ENCODE measurements at regions not wholly inside any gene's neighbourhood (a gene's known extent, or its start where the extent isn't known, plus 50 kb on each side); places are given as distances from the start of the nearest gene placed in this dataset.

DNA sequence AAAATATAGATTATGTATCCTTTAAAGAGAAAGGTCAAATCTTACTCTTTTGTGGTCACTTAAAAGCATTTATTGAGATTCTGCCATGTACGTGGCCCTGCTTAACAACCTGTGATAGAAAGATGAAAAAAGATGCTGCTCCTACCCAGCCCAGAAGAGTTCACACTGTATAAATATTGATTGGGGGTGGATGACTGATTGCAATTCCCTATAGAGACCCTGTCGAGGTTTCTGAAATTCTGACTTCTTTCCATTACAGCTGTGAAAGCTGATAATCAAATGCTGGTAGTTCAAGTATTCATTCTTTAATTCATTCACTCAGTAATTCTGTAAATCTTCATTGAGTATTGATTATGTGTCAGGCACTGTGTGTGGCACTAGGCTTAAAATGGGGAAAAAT, 114.1 kb upstream of the CHL1 start:
- DNase-seq: no peak

DNA sequence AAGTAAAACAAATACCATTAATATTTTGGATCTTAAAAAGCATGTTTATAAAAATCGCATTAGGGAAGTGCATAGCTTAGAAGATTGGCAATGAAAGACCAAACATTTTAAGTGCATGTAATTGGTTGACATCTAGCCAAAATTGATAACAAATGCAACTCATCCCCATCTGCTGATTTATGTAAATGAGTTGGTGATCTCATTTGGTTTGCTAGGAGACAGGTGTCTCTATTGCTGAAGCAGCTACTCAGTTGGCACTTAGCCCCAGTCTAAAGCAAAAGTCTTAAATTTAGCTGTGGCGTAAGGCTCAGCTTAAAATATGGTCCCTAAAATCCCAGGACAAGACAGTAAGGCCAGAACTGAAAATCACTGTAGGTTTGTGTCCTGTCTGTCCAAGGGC, 113.5 kb upstream of the CHL1 start:
- DNase-seq: no peak

DNA sequence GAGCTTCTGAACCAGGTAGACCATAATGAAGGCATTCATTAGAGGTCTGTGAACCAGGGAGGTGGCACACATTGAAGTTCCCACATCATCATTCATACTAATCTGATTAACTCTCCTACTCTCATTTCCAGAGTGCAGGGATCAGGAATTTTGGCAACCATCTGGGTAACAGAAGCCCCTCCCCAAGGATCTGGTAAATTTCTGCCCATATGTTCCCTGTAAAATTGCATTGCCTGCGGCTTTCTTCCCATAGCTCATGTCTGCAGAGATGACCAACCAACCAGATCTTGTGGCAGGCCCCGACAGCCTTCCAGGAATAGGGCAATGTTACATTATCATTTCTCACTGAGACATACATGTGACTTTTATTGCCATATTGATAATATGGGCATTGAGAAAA, 111.4 kb upstream of the CHL1 start:
- DNase-seq: no peak

DNA sequence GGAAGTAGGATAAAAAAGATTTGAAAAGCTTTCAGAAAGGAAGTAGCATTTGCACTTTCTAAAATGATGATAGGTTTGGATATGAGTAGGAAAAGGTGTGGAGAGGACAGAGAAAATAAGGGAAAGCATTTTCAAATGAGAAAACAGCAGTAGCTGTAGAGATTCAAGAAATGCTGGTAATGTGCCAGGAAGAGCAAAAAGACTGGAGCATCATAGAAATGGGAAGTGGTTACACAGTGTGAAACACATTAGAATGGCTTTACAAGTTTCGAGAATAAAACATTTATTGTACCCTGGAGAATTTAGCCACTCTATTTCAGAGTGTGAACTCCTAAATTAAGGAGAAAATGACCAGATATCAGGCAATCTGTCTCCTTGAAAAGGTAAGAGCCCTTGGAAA, 108.3 kb upstream of the CHL1 start:
- DNase-seq: no peak

DNA sequence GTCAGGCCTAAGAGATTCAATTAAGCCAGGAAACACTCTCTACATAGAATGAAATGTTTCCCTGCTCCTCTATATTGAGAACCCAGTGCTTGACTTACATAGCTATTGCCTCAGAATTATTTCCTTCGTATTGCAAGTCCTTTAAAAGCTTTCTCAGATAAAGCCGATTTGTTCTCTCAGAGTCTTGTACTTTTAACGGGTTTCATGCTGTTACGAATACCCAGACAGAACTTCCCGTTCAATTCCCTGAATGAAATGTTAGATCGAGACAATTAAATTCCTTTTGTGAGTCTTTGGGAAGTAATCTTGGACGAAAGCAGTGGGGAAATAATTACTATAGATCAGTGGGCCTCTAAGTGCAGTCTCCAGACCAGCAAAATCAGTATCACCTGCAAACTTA, 102.8 kb upstream of the CHL1 start:
- no peak for DNase-seq

DNA sequence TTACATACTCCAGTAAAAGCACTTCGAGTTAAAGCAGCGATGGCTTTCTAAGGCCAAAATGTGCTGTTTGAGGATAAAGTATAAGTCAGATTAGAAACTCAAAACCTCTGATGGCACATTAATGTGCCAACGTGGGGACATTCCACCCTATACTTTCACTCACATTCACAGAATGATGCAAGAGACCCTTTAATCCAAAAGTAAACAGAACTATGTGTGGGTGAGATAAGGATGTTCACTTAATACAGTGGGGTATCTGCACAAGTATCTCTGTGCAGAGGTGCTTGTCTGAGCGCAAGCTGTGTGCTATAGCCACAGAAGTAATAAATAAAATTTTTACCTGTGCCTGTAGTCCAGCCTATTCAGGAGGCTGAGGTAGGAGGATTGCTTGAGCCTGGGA, 100.3 kb upstream of the CHL1 start:
- DNase-seq: no peak

DNA sequence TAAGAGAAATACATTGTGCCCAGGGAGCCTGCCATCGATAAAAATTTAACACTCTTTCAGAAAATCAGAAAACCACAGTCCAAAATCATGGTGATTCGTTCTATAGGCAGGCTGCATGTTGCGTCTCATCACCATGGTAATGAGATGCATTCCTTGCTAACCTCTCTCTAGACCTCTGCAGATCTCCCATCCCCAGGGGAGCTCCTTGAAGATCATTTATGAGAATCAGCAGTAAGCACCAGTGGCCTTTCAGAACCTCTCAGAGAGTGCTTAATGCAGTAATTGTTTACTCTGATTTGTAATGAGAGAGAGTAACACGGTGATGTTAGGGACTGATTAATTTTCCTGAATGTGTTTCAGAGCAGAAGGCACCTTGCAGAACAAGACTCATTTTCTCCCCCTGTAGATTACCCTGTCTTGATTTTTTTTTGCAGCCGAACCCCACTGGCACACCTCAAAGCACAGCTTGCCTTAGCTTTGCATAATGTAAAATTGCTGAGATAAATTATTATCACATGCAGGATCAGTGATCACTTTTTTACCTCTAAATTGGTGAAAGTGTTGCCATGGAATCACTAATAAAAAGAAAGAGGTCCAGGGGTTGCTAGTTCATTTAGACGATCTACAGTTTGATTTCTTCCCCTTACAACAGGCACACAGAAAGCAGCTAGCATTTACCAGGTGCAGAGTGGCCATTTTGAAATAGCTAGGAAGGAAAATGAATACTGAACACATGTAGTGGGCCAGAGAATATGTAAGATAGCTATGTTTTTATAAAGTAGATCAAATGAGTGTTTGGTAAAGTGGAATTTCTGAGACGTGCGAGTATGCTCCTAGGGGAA, 98.9 kb upstream of the CHL1 start:
- no peak for DNase-seq

DNA sequence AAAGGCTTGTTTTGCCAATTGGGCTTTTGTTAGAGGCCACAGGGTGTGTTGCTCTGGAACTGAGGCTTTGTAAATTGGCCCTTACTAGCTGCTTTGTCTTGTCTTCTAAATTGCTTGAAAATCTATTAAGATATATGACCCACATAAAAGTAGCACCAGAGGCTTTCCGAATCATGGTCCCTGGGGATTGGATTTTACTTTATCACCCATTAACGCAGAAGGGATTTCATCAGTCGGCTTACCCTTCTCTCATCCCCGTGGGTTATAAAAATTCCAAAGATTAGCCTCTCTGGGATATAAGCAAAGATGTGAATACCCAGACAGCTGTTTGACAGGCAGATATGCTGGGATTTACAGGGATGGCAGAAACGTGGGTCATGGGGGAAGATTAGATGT, 98.3 kb upstream of the CHL1 start:
- DNase-seq: no peak

DNA sequence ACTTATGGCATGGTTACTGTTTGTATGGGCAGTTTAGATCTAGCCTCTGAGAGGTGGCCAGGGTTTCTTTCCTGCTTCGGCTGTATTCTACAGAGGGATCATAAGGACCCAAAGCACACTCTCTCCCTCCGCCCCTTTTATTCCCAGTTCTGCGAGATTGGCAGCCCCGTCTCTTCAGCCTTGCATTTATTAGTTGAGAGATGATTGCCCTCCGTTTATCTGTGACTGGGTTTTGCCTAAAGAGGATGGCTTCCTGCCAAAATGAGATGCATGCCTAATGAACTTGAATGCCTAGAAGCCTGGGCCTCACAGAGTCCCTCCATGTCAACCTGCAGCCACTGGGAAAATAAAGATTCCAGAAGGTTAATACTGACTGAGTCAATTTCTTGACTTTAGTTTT, 97.1 kb upstream of the CHL1 start:
- DNase-seq: no peak

DNA sequence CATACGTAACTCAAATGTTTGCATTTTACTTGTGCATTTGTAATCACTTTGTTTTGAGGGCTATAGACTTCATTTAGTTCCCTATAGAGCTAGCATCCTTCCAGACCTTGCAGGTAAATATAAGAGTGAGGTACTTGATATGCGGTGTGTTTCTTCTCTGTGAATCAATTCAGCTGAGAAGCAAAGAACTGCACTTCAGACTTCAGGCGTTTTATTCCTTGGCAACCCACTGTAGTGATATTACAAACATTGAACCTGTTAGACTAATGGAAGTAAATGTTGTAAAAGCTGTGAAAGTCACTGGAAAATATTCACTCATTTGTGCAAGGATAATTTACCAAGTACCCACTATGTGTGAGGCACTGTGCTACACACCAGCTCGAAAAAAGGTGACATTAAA, 94.1 kb upstream of the CHL1 start:
- DNase-seq: no peak

DNA sequence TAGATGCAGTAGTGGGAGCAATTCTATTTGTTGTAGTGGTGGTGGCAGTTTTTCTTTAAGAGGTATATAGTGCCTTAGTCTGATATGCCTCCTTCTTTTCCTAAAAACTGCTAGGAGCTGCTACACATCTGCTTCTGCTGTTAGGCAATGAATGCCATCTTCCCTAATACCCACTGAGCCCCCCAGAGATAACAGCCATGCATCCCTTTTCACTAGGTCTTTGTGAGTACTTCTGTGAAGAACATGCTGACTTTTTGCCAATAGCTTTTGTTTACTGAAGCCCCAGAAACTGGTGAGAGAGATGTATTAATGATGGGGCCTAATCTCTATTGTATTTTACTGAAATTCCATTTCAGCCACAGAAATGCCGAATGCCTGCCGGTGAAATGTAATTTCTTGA, 92.6 kb upstream of the CHL1 start:
- no peak for DNase-seq

DNA sequence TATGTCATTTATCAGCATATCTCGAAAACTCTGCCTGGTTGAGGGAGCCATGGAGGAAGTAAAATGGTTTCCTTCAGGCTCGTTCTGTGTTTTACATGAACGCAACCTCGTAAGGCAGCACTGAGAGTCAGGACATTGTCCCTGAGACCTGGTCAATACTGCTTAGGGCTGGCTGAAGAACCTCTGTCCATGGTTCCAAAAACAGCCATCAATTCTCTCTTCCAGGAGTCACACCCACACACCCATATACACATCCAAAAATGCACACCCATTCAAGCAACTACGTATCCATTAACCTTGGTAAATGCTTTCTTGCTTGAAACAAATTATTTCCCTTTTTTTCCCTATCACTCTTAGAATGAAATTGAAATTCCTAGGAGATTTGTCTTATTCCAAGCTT, 91.0 kb upstream of the CHL1 start:
- no peak for DNase-seq

DNA sequence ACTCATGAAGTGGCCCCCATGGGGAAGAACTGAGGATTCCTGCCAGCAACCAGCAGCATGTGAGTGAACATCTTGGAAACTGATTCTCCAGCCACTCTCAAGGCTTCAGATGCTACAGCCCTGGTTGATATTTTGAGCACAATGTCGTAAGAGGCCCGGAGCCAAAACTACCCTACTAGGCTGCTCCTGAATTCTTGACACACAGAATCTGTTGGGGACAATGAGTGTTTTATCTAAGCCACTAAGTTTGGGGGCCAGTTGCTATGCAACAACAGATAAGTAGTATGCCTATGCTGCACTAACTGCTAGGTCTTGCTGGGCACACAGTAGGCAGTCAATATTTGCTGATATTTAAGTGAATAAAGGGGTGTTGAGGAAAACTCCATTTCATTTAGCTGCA, 89.9 kb upstream of the CHL1 start:
- no peak for DNase-seq

DNA sequence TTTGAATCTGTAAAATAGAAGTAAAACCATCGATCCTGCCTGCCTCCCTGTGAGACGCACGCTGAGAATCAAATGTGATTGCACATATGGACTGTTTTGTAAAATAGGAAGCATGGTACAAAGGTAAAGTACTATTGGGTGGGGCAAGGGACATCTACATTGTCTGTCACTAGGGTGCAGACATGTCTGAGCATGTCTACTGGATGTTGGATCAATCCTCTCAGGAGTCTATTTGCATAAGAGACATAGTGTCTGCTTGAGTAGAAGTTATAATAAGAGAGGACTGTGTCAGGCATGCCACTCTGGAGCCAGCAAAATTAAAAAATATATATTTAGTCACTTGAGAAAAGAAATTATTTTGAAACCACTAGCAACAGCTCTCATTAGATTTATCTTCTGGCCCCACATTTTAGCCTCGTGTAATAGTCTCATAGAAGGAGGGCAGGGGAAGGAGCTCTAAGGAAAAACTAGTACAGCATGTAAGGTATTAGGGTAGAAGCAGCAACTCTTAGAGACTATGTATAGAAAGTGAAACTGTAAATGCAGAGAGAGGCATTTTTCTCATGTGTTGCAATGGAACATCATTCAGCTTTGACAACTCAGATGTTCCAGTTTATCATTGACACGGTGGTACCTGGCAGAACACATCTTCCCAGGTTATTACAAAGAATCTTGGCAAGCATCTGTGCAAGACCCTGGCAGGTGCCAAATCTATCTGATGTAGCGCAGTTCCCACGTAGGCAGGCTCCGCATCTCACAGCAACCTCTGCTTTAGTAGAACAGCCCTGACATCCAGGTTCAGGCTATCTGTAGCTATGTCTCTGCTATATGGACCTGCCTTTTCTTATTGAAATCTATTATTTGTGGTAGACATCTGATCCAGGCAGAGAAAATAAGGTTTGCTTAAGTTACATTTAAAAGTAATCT, 85.2 kb upstream of the CHL1 start:
- no peak for DNase-seq

DNA sequence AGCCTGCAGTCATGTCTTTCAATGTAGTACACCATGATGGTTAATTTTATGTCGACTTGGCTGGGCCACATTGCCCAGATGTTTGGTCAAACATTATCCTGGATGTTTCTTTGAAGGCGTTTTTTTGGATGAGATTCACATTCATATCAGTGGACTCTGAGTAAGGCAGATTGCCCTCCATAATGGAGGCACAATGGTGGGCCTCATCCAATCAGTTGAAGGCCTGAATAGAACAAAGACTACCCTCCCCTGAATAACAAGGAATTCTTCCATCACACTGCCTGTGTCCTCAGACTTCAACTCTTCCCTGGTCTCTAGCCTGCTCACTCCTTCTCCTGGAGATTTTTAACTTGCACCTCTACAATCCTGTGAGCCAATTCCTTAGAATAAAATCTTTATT, 83.8 kb upstream of the CHL1 start:
- no peak for DNase-seq

DNA sequence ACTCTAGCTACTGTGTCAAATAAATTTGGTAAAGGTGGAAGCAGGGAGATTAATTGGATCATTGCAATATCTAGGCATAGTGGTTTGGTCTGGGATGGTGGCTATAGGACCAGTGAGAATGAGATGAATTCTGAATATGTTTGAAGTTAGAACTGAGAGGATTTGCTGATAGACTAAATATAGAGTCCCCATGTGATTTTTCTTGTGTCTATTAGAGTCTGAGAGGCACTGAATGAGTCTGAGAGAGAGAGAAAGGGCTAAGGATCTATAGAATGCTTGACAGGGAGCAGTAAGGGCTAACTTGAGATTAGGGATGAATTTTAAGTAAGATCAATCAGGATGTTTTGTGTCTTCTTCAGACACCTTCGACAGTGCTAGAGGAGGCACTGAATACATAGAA, 77.9 kb upstream of the CHL1 start:
- no peak for DNase-seq

DNA sequence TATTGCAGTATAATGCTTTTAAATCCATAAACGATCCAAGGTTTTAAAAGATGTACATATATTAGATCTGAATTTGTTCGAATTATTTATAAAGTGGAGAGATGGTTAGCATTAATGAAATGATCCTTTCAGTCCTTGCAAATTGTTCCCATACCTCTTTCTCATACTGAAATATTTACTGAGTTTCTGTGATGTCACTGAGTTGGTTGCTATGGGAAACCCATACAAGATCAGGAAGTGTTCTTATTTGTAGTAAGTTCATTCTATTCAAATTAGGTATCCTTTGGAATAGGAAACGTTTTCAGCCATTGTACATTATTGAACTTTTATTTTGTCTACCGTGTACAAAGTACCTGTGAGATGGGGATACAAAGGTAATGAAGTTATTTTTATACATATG, 73.2 kb upstream of the CHL1 start:
- no peak for DNase-seq

DNA sequence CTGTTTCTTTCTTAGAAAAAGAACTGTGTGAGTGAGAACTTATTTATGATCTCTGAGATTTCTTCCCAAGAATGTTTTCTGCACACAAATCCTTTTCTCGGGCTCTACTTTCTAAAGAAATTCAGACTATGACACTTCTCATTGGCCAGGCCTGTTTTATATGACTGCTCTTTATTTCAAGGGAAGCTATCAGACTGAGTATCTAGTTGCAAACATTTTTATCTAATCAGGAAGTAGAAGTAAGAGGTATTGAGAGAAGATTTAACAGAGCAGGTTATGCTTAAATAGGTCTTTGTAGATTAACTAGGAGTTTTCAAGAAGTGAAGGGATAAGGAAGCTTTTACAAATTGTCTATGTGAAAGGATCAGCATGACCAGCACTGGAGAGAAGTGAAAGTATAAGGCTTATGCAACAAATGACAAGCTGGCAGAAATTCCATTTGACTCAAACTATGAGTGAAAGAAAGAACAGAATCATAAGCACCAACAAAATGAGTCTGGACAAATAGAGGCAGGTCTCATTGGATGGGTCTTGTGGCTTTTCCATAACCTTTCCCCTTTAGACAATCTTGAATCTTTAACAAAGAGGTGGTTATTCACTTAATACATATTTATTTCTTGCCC, 71.9 kb upstream of the CHL1 start:
- DNase-seq: no peak

DNA sequence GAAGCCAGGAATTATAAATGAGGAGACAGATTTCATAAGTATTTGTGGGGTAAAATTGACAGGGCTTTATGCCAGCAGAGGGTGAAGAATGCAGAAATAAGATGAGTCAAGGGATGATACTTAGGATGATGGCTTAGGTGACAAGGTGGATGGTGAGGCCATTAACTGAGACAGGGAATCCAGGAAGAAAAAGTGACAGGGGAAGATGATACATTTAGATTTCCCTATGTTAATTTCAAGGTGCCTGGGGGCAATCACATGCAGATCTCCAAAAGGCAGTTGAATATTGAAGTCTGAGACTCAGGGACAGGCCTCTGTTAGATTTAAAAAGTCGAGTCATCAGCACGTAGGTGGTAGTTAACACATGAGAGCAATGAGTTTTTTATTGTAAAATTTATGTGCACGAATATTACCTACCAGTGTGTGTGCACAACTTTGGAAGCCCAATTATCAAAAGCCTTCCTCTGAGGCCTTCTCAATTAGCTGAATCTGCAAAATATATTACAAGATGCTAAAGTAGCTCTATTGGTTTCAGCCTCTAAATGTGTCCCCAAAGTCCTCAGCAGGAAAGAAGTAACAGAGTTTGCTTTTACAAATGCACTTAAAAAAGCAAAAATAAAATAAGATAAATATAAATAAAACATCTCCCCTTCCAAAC, 67.9 kb upstream of the CHL1 start:
- no peak for DNase-seq

DNA sequence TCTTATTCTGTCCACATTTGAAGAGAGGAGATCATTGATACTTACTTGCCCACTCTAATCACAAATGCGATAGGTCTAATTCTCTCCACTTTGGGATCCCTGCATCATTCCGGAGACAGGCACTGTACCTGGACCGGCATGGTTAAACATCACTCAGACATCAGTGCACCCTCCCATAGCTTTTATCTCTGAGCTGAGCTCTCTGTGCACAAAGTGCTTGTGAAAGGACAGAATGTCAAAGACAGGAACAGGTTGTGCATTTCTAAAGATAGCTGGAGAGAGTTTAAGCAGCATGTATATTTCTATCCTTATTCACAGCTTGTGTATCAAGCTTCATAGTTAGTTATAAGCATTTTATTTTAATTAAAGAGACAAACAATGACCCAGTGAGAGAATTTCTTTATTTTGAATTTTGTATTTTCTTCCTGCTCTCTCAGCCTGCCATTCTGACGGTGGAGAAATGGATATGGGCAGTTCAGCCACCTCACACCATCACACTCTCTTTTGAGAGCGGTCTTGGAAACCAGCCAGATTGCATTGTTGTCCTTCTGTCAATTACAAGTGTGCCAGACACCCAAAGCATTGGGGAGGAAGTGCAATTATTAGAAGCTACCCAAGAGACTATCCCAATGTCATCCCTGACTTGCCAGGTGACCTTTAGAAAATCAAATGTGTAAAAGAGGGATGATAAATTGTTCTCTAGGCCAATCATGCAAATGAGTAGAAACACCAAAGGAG, 65.2 kb upstream of the CHL1 start:
- no peak for DNase-seq

DNA sequence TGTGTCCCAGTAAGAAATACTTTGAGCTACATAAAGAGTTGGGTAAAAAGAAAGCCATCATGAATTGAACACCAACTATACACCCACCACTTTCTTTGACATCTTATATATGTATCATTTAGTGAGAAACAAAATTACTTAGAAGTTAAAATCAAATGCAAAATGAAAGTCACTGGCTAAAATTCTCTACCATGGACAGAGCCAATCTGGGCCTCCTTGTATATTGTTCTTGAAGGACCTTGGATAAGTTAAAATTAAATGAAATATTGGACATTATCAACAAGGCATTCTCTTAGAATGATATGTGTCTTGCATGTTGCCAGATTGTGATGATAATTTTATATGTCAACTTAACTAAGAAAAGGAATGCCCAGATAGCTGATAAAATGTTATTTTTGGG, 64.2 kb upstream of the CHL1 start:
- DNase-seq: no peak

DNA sequence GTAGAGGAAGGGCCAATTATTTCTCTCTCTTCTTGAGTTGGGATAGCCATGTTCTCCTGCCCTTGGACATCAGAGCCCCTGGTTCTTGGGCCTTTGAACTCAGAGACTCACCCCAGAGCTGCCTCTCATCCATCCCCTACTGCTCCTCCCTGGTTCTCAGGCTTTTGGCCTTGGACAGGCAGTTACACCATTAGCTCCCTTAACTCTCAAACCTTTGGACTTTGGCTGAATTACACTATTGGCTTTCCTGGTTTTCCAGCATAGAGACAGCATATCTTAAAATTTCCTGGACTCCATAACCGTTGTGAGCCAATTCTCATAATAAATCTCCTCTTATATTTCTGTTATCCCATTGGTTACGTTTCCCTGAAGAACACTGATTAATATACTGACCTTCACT, 63.7 kb upstream of the CHL1 start:
- no peak for DNase-seq

All from hematopoietic multipotent progenitor cell treated with erythropoietin and hydrocortisone succinate and interleukin-3 and kit ligand, for 8 days (in vitro differentiated cells).